B cell (primary cell): ENCODE measurements at regions not wholly inside any gene's neighbourhood (a gene's known extent, or its start where the extent isn't known, plus 50 kb on each side); places are given as distances from the start of the nearest gene placed in this dataset.

Experiments
- ATAC-seq: fragments of 200-7000 bp; cut with Tn5 transposase; one replicate; pipeline ENCODE4 v1.10.0; 2021; ENCODE audit warnings: low read depth, mild to moderate bottlenecking, moderate number of reproducible peaks, moderate library complexity
- CTCF ChIA-PET: fragments of 350-600 bp; sonication (Branson Sonifier 250); formaldehyde crosslinking; loops from one replicate; lab custom pipeline; 2021; ENCODE audit warnings: antibody characterized with exemption, inconsistent platforms; lab: Charles Lee
- POLR2A ChIA-PET: fragments of 350-600 bp; sonication (Branson Sonifier 250); formaldehyde crosslinking; loops from one replicate; lab custom pipeline; 2021; ENCODE audit warnings: antibody characterized with exemption; lab: Charles Lee
- DNase-seq: peaks from one replicate; pipeline ENCODE4 v3.0.0; 2013
- H2AFZ ChIP-seq: 2 replicates; pipeline ENCODE4 v1.6.1; 2012; ENCODE audit warnings: mild to moderate bottlenecking, low read depth, low read length; ENCODE audit not compliant: insufficient read depth, poor library complexity, severe bottlenecking
- H3K27ac ChIP-seq, 2 donors: 1 replicate in 1 of 2; 2 replicates in 1 of 2; pipeline ENCODE4 v1.5.1; 2012 to 2013; ENCODE audit warnings: low read length in 2 of 2, mild to moderate bottlenecking in 2 of 2, moderate library complexity in 1 of 2
- H3K27me3 ChIP-seq, 4 experiments: fragments of 200-600 bp in 1 of 4; sonication (generic) in 1 of 4; replicated peaks in 1 of 4; 1 replicate in 2 of 4; 2 replicates in 2 of 4; pipeline versions ENCODE4 v1.6.1 to v1.7.0; 2013 to 2016; ENCODE audit warnings: low read length in 3 of 4, mild to moderate bottlenecking in 2 of 4, mixed read lengths in 1 of 4, moderate library complexity in 1 of 4; ENCODE audit not compliant: insufficient read depth in 4 of 4, control insufficient read depth in 3 of 4; ENCODE audit errors: control extremely low read depth in 1 of 4
- H3K36me3 ChIP-seq, 2 experiments: replicated peaks in 1 of 2; 1 replicate in 1 of 2; 2 replicates in 1 of 2; pipeline versions ENCODE4 v1.6.1 to v1.7.1; 2013; ENCODE audit warnings: low read length in 1 of 2; ENCODE audit not compliant: insufficient read depth in 2 of 2, control insufficient read depth in 1 of 2; ENCODE audit errors: control extremely low read depth in 1 of 2, extremely low read depth in 1 of 2
- H3K4me1 ChIP-seq, 2 donors: fragments of 200-600 bp in 1 of 2; sonication (generic) in 1 of 2; 1 replicate in 1 of 2; 2 replicates in 1 of 2; pipeline versions ENCODE4 v1.5.1 to v1.6.1; 2013 to 2017; ENCODE audit warnings: low read length in 2 of 2; ENCODE audit not compliant: control insufficient read depth in 2 of 2, insufficient read depth in 2 of 2
- H3K4me2 ChIP-seq: replicated peaks from 2 replicates; pipeline ENCODE3; 2012; ENCODE audit warnings: mild to moderate bottlenecking, low read depth, low read length; ENCODE audit not compliant: poor library complexity, severe bottlenecking
- H3K4me3 ChIP-seq, 5 experiments: fragments of 200-600 bp in 1 of 5; sonication (generic) in 1 of 5; 1 replicate in 3 of 5; 2 replicates in 2 of 5; pipeline versions ENCODE4 v1.5.1 to v1.7.0; 2011 to 2016; ENCODE audit warnings: low read length in 4 of 5, mild to moderate bottlenecking in 4 of 5, low read depth in 2 of 5, control low read depth in 1 of 5, moderate library complexity in 1 of 5; ENCODE audit not compliant: insufficient read depth in 1 of 5; ENCODE audit errors: control extremely low read depth in 1 of 5, extremely low read depth in 1 of 5
- H3K79me2 ChIP-seq: fragments of 200-600 bp; sonication (generic); one replicate; pipeline ENCODE4 v1.6.0; 2016; ENCODE audit warnings: low read length; ENCODE audit not compliant: control insufficient read depth, insufficient read depth
- H3K9ac ChIP-seq: fragments of 200-600 bp; sonication (generic); 2 replicates; pipeline ENCODE4 v1.6.1; 2017; ENCODE audit warnings: mild to moderate bottlenecking, low read length, moderate library complexity
- H3K9me3 ChIP-seq, 3 donors: one replicate each; pipeline versions ENCODE4 v1.6.1 to v1.7.1; 2013; ENCODE audit warnings: low read length in 2 of 3; ENCODE audit not compliant: control insufficient read depth in 2 of 3, insufficient read depth in 1 of 3; ENCODE audit errors: control extremely low read depth in 1 of 3
- H4K20me1 ChIP-seq: 2 replicates; pipeline ENCODE4 v1.6.0; 2012; ENCODE audit warnings: mild to moderate bottlenecking, low read length; ENCODE audit not compliant: insufficient read depth, control insufficient read depth, poor library complexity, severe bottlenecking
- H3K27ac Mint-ChIP-seq: one replicate; pipeline ENCODE4 v1.8.0; 2021; ENCODE audit warnings: mixed read lengths
- H3K27me3 Mint-ChIP-seq: one replicate; pipeline ENCODE4 v1.8.0; 2021; ENCODE audit warnings: mixed read lengths
- H3K4me1 Mint-ChIP-seq: one replicate; pipeline ENCODE4 v1.8.0; 2021; ENCODE audit warnings: mixed read lengths
- H3K4me3 Mint-ChIP-seq: one replicate; pipeline ENCODE4 v1.8.0; 2021; ENCODE audit warnings: mixed read lengths
- H3K9me3 Mint-ChIP-seq: one replicate; pipeline ENCODE4 v1.8.0; 2022; ENCODE audit warnings: mixed read lengths; ENCODE audit not compliant: insufficient read depth
- CTCF ChIP-seq: fragments of 200-600 bp; IDR thresholded peaks from one replicate; pipeline ENCODE4 v1.8.0; 2022; ENCODE audit warnings: antibody characterized with exemption, mild to moderate bottlenecking
- EZH2 ChIP-seq: IDR thresholded peaks from 2 replicates; pipeline ENCODE4 v1.6.1; 2012; ENCODE audit warnings: borderline replicate concordance, low read depth, mild to moderate bottlenecking, moderate library complexity, low read length; ENCODE audit not compliant: insufficient read depth, poor library complexity, severe bottlenecking
- WGBS: methylation state at CpG from one replicate; pipeline ENCODE4 v1.1.5; 2013; ENCODE audit warnings: missing lambda C conversion rate; ENCODE audit not compliant: insufficient coverage; 5-methylcytosine and 5-hydroxymethylcytosine counted together
- intact Hi-C: fragments of 100-400 bp; cut with micrococcal nuclease; formaldehyde crosslinking; loops from one replicate; pipeline ENCODE4 v1.10.0; 2022

- no peaks in the 10 kb centered on the region for H3K9me3 Mint-ChIP-seq
- POLR2A ChIA-PET: no interaction called here
- H3K4me3 ChIP-seq: no peak overlapping the region
- no peaks in the 10 kb centered on the region for H3K4me1 ChIP-seq
- no peak overlapping the region for H3K4me2 ChIP-seq
- CTCF ChIA-PET: no interaction called here
- no peak overlapping the region for H3K27ac Mint-ChIP-seq
- no peak overlapping the region for H3K9ac ChIP-seq
- H3K4me1 Mint-ChIP-seq: no peaks in the 10 kb centered on the region
- intact Hi-C loops: no loop called here
- H4K20me1 ChIP-seq: no peaks in the 10 kb centered on the region
- no peak overlapping the region for H3K27ac ChIP-seq
- WGBS: no CpG with 5 or more reads among the region's 1 CpG
- no peak for TF ChIP-seq CTCF
- TF ChIP-seq EZH2: no peak
- no peaks in the 10 kb centered on the region for H3K36me3 ChIP-seq
- no peak overlapping the region for H2AFZ ChIP-seq
- no peaks in the 10 kb centered on the region for H3K79me2 ChIP-seq
- H3K27me3 Mint-ChIP-seq: no peaks in the 10 kb centered on the region
- DNase-seq: no peak
- no peaks in the 10 kb centered on the region for H3K9me3 ChIP-seq
- H3K27me3 ChIP-seq: no peaks in the 10 kb centered on the region
- no peak overlapping the region for H3K4me3 Mint-ChIP-seq
- no peak for ATAC-seq
Observed at GRCh38 chr4:57364255-57364654, 254.1 kb upstream of the IGFBP7 start.

GRCh38 chr4:57363346-57363745, 253.2 kb upstream of the IGFBP7 start:
- no CpG with 5 or more reads among the region's 1 CpG for WGBS
- H3K4me3 ChIP-seq: no peak overlapping the region
- H3K4me3 Mint-ChIP-seq: no peak overlapping the region
- POLR2A ChIA-PET: no interaction called here
- CTCF ChIA-PET: no interaction called here
- no peaks in the 10 kb centered on the region for H4K20me1 ChIP-seq
- no peaks in the 10 kb centered on the region for H3K9me3 ChIP-seq
- DNase-seq (no peak), ATAC-seq (no peak)
- no peak overlapping the region for H2AFZ ChIP-seq
- H3K4me1 ChIP-seq: no peaks in the 10 kb centered on the region
- no peaks in the 10 kb centered on the region for H3K9me3 Mint-ChIP-seq
- intact Hi-C loops: no loop called here
- no peak overlapping the region for H3K27ac ChIP-seq
- H3K9ac ChIP-seq: no peak overlapping the region
- H3K4me1 Mint-ChIP-seq: no peaks in the 10 kb centered on the region
- no peak overlapping the region for H3K27ac Mint-ChIP-seq
- no peaks in the 10 kb centered on the region for H3K36me3 ChIP-seq
- no peak overlapping the region for H3K4me2 ChIP-seq
- no peaks in the 10 kb centered on the region for H3K79me2 ChIP-seq
- H3K27me3 Mint-ChIP-seq: no peaks in the 10 kb centered on the region
- TF ChIP-seq EZH2: no peak
- TF ChIP-seq CTCF: no peak
- no peaks in the 10 kb centered on the region for H3K27me3 ChIP-seq
